Fibroblast of skin of left quadriceps (primary cell): ENCODE measurements at regions not wholly inside any gene's neighbourhood (a gene's known extent, or its start where the extent isn't known, plus 50 kb on each side); places are given as distances from the start of the nearest gene placed in this dataset.
A peak's percentile ranks its signal among the peaks of the same experiment; 100 is the strongest.
"Not testable (repeated sequence)": the region's sequence is repeated elsewhere in the genome, so short reads cannot be mapped to it uniquely, and the experiment has no call there.

Experiments used
- DNase-seq, 2 experiments: peaks; one replicate each; pipeline ENCODE4 v3.0.0-alpha.2; 2013; ENCODE audit warnings: low read depth in 2 of 2

DNA sequence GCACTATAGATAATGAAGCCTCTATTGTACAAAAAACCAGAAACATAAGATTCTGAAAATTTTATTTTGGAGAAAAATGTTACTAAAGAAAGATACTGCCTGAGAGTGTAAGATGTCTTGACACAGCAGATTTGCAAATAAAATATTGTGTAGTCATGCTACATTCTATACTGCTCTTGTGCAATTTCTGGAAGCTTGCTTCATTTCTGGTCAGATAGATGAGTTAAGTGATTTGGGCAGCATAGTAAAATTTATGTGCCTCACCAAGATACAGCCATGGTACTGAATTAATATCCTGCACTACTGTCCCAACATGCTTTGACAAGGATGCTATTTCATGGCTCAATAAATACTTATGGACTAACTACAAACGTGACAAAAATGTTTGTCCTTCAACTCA is 55.1 kb upstream of the STARD13 start:
- no peak for DNase-seq

DNA sequence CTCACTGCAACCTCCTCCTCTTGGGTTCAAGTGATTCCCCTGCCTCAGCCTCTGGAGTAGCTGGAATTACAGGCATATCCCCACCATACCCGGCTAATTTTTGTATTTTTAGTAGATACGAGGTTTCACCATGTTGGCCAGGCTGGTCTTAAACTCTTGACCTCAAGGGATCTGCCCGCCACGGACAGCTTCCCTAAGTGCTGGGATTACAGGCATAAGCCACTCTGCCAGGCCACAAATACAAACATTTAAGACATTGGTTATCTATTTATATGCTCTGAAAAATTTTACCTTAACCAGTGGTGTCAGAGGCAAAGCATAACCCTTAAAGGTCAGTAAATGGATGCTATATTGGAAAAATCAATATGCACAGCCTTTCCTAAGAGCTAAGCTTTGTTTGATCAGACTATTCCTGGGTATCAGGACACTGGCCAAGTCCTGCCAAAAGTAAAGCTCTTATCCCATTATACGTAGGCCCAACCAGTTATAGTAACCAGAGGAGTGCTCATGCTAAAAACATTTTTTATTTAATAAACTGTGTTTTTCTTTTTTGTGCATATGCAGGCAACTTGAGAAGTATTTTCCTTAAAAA is 56.4 kb upstream of the STARD13 start:
- no peak for DNase-seq

DNA sequence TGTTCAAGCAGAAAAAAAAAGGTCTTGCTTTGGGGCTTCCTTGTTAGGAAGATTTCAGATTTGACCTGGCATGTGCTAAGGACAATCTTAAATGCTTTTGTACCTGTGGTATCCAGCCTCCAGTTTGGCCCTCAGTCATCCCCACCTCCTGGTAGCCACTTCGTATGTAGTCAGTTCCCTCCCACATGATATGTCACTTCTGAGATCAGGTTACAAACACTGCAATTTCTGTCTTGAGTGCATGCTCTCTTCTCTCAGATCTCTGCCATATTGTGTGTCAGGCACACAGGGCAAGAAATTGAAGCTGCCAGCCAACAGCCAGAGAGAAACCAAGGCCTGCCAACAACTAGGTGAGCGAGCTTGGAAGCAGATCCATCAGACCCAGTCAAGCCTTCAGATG is 60.3 kb upstream of the STARD13 start:
- no peak for DNase-seq

DNA sequence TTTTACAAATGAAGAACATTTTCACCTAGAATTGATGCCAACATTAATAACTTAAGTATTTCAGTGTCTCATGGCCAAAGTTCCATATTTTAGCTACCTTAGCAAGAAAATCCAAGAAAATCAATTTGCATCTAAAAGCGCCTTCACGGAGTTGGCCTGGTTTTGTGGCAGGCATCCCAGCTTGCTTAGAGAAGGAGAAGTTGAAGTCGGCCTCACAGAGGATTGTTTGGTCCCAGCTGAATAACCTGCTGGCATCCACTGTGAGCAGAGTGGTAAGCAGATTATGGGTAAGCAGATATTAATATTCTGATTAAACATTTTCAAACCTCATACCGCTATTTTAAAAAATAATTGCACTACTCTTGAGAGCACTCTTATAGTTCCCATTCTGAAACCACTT is 62.3 kb upstream of the STARD13 start:
- no peak for DNase-seq

DNA sequence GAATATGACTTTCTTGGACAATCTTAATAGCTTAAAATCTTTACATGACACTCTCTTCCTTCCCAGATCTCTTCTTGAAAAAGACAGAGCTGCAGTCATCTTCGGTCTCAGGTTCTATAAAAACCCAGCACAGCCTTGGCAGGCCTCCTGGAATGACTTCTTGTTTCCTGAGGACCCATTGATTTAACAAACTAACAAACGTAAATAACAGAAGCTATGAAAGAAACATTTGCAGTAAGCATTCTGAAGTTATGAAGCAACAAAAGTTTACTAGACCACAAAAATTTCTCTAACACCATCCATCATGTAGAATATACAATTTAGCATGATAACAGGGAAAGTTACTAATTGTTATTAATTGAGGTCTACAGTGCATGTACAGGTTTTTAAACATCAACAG is 62.8 kb upstream of the STARD13 start:
- peak; percentile 73 to 74 for DNase-seq

DNA sequence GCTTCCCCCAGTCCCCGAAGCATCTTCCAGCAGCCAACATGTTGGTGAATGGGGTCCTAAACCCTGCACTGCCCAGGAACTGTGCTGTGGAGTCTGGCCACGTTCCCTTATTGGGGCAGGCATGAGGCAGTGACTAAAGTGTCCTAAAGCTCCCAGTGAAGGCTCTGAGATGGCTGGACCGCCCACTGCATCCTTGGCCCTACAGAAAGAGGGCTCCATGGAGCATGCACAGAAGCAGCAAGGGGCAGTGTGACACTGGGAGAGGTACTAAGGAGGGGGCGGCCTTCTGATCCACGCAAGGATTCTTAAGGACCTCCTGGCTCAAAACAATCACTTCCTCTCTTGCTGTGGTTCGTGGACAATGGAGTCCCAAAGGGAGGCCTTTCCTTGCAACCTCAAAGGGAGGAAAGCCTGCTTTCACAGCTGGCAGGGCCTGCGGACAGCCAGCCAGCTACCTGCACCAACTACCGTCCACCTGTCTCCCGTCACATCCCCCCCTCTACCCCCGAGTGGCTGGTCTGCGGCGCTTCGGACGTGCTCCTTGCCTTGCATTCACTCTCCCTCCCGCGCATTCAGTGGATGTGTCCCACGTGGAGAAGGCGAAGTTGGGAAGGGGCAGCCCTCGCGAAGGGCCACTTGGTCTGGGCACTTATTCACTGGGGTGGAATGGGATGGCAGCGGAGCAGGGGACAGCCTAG is 63.9 kb upstream of the STARD13 start:
- no peak for DNase-seq

DNA sequence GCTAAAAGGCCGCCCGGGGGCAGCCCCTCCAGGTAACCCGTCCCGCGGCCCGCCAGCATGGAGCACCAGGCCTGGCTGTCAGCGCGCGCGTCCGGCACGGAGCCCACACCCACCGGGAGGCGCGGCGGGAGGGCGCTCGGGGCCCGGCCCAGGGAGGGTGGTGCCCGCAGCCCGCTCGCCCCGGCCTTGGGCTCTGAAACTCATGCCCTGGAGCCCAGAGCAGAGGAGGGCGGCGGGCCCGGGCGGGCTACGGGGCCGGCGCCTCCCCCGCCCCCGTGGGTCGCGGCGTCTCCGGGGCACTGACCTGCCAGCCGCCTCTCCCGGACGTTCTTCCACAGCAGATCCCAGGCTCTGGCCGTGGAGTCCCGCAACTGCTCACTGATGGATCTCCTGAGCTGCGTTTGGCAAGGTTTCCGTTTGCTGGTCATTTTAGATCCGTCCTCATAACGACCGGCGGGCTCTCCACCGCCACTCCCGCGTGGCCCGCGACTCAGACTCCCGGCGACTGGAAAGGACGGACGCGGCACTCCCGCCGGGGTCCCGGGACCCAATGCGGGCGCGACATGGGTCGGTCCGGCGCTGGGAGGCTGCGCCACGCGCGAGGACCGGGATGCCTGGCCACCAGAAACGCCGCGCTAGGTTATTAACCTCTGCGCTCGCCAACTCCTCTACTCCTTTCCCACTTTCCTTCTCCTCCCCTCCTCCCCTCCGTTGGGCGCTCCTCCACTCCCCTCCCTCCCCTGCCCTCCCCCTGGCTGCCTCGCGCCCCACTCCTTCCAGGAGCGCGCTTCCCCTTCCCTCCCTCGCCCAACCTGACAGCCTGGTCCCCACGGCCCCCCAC is 64.7 kb upstream of the STARD13 start:
- DNase-seq: no peak

- DNase-seq: no peak
These were observed 65.8 kb upstream of the STARD13 start for GRCh38 chr13:33351319-33351718.

DNA sequence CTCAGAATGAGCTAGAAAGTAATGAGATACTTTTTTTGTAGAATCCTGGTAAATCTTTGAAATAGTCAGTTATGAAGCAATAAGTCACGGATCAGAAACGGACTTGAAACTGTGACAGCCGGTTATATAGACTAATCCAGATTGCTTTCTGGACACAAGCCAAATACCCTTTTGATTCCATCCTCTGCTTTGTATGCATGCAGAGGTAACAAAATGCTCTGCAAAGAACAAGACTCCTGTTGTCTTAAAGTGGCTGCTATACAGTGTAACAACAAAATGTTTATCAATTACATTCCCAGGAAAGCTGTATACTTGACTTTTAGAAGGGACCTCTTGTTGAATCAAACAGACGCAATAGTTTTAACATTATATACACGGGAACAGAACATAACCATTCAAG is 66.5 kb upstream of the STARD13 start:
- DNase-seq: no peak

DNA sequence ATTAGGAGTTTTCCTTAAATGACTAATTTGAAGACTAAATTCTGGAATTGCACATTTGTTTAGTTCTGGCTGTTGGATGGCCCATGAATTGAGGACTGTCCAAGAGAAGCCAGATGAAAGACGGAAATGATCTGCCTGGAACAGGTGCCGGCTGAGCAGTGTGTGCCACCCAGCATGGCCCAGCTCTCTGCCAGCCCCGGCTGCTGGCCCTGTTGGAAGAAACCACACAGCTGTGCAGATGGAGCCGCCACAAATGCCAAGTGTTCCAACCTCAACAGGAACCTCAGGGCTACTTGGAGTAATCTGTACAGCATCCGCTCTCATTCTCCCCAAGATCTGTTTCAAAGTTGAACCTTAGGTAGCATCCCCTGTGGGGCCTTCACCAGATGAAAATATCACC is 67.0 kb upstream of the STARD13 start:
- DNase-seq: no peak

DNA sequence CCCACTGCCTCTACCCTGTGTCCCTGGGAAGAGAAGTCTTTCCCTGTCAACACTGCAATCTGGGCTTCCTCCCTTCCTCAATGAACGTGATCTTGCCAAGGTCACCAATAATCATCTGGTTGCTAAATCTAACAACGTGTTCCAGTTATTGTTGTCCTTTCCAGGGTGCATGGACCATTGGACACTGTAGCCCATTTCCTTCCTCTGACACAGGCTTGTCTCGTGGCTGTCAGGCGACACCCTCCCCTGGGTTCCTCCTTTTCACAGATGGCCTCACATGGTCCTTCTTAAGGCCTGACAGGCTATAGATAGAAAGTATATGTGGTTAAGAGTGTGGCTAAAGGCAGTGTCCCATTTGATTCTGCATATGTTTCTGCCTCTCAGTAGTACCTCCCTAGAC is 67.7 kb upstream of the STARD13 start:
- no peak for DNase-seq

DNA sequence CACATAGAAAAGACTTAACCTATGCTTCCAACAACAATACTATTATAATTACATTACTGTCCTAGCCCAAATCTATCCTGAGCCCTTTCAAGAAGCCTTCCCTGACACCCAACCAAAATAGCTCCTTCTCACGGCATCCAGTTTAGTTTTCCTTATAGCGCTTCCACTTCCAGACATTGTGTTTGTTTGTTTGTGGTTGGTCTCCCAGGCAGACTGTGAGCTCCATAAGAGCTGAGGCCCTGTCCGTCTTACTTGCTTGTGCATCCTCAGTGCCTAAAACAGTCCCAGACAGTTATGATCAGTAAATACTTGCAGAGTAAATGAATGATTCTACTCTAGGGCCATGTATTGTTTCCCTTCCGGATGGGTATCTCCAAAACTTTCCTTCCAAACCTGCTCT is 68.1 kb upstream of the STARD13 start:
- no peak for DNase-seq

DNA sequence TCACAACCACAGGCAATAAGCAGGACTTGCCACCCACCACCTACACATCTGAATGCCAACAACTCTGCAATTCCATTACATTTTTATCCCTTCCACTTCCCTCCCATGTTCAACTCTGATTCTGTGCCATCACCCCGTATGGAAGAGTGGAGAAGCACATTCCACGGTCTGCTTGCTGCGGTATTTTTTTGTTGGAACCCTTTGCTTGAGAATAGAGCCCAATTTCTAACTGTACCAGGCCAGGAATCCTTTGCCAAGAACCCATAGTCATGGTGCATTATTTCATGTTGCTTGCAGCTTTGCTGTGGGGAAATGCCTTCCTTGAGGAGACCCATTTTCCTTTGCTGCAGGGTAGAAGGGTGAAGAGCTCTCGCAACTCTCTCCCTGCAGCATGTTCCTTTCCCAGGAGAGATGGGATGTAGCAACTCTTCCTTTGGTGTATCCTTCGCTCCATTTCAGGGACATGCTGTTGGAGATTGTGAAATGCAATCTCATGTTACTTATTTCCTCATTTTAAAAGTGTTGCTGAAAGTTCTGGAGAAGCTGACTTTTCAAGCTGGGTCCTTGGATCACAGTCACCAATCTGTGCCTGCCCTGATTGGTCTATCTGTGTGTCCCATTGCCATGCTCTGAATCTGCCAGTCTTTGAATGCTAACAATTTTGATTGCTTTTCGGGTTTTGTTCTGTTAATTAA is 69.8 kb upstream of the STARD13 start:
- DNase-seq: peak in 1 of 2 experiments; percentile 16

DNA sequence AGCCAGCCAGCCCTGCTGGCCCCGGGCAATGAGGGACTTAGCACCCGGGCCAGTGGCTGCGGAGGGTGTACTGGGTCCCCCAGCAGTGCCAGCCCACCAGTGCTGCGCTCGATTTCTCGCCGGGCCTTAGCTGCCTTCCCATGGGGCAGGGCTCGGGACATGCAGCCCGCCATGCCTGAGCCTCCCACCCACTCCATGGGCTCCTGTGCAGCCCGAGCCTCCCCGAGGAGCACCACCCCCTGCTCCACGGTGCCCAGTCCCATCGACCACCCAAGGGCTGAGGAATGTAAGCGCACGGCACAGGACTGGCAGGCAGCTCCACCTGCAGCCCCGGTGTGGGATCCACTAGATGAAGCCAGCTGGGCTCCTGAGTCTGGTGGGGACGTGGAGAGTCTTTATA is 72.5 kb upstream of the STARD13 start:
- not testable (repeated sequence) for DNase-seq

DNA sequence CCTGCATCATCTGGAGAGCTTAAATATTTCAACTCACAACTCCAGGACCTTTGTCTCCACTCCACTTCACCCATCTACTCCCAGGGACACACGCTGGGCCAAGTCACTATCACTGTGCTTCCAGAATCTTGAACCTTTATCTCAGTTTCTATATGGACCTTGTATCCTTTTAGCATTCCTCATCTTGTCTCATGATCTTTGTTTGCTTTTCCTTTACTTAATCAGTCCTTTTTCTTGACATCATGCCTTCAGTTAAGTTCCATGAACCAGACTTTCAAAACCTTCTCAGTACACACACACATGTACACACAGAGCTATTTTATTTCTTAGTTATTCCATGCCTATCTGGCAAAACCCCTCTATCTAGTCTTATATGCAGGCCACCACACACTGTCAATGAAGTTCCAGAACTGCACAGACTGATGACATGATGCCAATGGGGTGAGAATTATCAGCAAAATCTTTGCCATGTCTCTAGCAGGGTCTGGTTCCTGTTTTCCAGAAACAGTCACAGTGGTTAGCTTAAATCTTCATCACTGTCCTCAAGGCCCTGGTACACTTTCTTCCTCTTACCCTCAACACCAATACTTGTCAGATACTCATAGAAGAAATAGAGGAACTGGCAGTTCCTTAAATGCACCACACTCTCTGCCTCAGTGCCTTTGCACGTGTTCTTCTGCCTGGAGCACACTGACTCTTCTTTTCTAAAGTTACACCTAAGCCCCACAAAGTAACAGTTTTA is 77.6 kb upstream of the STARD13 start:
- no peak for DNase-seq

GRCh38 chr13:33364192-33364591 is 78.6 kb upstream of the STARD13 start:
- DNase-seq: no peak

DNA sequence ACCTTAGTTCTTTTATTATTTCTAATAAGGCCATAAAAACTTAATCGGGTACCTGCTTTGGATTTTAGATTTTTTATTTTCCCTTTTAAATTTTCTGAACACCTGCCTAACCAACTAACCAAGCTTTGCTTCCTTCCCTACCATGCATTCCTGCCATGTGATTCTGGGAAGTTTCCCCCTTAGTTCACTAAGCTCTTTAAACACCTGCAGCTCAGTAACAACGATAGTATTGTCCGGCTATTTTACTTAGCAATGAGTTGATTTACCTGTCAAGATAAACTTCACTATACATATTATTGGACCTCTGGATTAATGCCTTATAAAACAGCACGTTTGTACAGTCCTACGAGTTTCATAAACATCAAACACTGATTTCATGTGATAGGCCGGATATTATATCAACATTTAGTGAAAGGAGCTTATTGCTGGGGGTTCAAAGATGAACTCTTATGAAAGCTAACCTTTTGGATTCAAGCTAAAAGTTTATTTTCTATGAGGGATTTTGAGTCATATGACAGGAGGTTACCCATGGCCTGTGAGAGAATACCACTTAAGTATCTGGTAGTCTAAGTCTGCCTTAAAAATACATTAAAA is 81.0 kb upstream of the STARD13 start:
- DNase-seq: no peak

DNA sequence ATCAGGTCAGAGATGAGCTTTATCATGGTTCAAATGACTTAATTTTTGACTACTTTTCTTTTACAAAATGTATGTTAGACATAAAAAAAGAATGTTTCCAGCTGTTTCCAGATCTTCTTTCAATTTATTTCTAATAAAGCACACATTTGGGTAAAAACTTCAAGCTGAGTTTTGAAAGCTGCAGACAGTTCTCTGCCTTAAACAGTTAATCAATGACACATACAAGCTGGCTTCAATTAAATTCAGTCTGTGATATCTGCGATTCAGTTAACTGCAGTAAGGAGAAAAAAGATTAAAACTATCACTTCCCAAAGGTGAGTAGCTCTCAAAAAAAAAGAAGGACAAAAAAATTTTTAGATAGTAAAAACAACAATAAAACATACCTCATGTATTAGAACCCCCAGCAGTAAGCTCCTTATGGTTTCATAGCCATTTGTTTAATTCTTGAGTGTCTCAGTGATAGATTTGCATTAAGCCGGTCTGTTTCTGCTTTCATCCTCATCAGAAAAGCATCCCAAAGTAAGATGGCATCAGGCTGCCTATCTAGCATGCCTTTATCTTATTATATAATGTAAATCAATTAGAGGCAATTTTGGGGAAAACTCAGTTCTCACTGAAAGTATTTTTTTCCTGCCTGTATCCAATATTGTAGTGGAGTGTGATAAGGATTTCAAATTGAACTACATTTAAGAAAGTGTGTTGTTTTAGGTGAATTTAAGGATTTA is 81.8 kb upstream of the STARD13 start:
- peak; percentile 45 to 54 for DNase-seq

DNA sequence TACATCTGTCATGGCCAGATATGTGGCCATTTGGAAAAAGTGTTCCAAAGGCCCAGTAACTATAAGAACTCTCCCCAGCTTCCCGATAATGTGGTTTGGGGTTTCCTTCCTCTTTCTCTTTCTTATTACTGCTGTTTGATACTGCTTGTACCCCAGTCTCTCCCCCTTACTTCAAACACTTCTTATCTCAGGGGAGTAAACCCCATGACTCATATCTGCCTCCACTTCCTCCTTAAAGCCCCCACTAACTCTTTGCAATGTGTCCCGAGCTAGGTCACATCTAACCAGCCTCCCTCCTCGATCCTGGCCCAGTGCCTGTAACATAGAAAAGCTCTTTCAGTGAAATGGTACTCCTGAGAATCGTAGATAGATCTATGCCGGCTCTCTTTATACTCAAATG is 82.4 kb upstream of the STARD13 start:
- no peak for DNase-seq

GRCh38 chr13:33369073-33369472 is 83.5 kb upstream of the STARD13 start:
- no peak for DNase-seq
